ENCODE measurements at regions not wholly inside any gene's neighbourhood (a gene's known extent, or its start where the extent isn't known, plus 50 kb on each side); places are given as distances from the start of the nearest gene placed in this dataset.

GRCh38 chr1:221246628-221247415 is 367.6 kb downstream of the HLX start:
- ChIA-PET POLR2A (no interaction called here), CTCF (interaction anchor here (1.3 kb wide), 1 partner anchor 189 kb away, joined by 6 read pairs; no protein-coding TSS in a partner anchor)
- Histone ChIP-seq H3K27me3 (ENCODE audit: insufficient read depth) (no peaks in the 10 kb centered on the region), H3K27ac (ENCODE audit: low read depth in 2 of 2, low read length in 1 of 2) (no peak overlapping the region), H2AFZ (ENCODE audit: low read depth) (no peak overlapping the region), H3K9me2 (no peaks in the 10 kb centered on the region), H3K4me1 (ENCODE audit: control insufficient read depth in 1 of 2, insufficient read depth in 2 of 2, low read depth in 1 of 2, low read length in 1 of 2) (no peaks in the 10 kb centered on the region; a peak in 1 of 4 replicates), H3K79me2 (ENCODE audit: insufficient read depth) (no peaks in the 10 kb centered on the region), H3K9me3 (no peaks in the 10 kb centered on the region), H3F3A (replicated peaks; ENCODE audit: insufficient read depth) (no peaks in the 10 kb centered on the region), H3K9ac (no peak overlapping the region), H3K36me3 (replicated peaks in 1 of 2; ENCODE audit: control insufficient read depth in 1 of 2, insufficient read depth in 2 of 2, low read length in 1 of 2) (no peaks in the 10 kb centered on the region), H3K4me3 (ENCODE audit: low read depth in 2 of 2, low read length in 1 of 2) (no peak overlapping the region), H4K20me1 (ENCODE audit: insufficient read depth) (no peaks in the 10 kb centered on the region), H3K4me2 (no peak overlapping the region)
- WGBS (ENCODE audit: low lambda C conversion rate) = 92% methylated on average over 4 of the region's 4 CpGs
- TF ChIP-seq SIN3A (IDR thresholded peaks at IDR 0.05; ENCODE audit: borderline replicate concordance, low read depth, low read length) = no peak
- no peak for DNase-seq

GRCh38 chr1:221251580-221251979 is 372.3 kb downstream of the HLX start:
- no peak for DNase-seq
- Histone ChIP-seq H3K9me2 (no peaks in the 10 kb centered on the region), H3K9me3 (no peaks in the 10 kb centered on the region), H3K9ac (no peak overlapping the region), H3K27me3 (ENCODE audit: insufficient read depth) (no peaks in the 10 kb centered on the region), H3K4me3 (ENCODE audit: low read depth in 2 of 2, low read length in 1 of 2) (no peak overlapping the region), H2AFZ (ENCODE audit: low read depth) (no peak overlapping the region), H3F3A (replicated peaks; ENCODE audit: insufficient read depth) (no peaks in the 10 kb centered on the region), H3K27ac (ENCODE audit: low read depth in 2 of 2, low read length in 1 of 2) (no peak overlapping the region), H3K4me2 (no peak overlapping the region), H3K4me1 (ENCODE audit: control insufficient read depth in 1 of 2, insufficient read depth in 2 of 2, low read depth in 1 of 2, low read length in 1 of 2) (no peaks in the 10 kb centered on the region), H3K36me3 (replicated peaks in 1 of 2; ENCODE audit: control insufficient read depth in 1 of 2, insufficient read depth in 2 of 2, low read length in 1 of 2) (no peaks in the 10 kb centered on the region), H3K79me2 (ENCODE audit: insufficient read depth) (no peaks in the 10 kb centered on the region), H4K20me1 (ENCODE audit: insufficient read depth) (no peaks in the 10 kb centered on the region)
- TF ChIP-seq MAX (IDR thresholded peaks at IDR 0.05; ENCODE audit: low read depth) = no peak
- TF ChIP-seq NFIC (IDR thresholded peaks at IDR 0.05; ENCODE audit: borderline replicate concordance) = no peak
- no peak for TF ChIP-seq REST (IDR thresholded peaks at IDR 0.05; ENCODE audit: low read depth, low read length)
- 78% methylated on average over 2 of the region's 2 CpGs for WGBS (ENCODE audit: low lambda C conversion rate)
- ChIA-PET CTCF (interaction anchor here (1.0 to 1.6 kb wide), 2 partner anchors 12 kb away, joined by 7 to 8 read pairs; no protein-coding TSS in a partner anchor), POLR2A (no interaction called here)

GRCh38 chr1:221254813-221255212 is 375.6 kb downstream of the HLX start:
- no peak overlapping the region for H2AFZ ChIP-seq (ENCODE audit: low read depth)
- H3K4me2 ChIP-seq = no peak overlapping the region
- H3K36me3 ChIP-seq (replicated peaks in 1 of 2; ENCODE audit: control insufficient read depth in 1 of 2, insufficient read depth in 2 of 2, low read length in 1 of 2) = no peaks in the 10 kb centered on the region
- no peak for DNase-seq
- H3K4me3 ChIP-seq (ENCODE audit: low read depth in 2 of 2, low read length in 1 of 2) = no peak overlapping the region
- no peaks in the 10 kb centered on the region for H4K20me1 ChIP-seq (ENCODE audit: insufficient read depth)
- no peaks in the 10 kb centered on the region for H3K9me2 ChIP-seq
- H3F3A ChIP-seq (replicated peaks; ENCODE audit: insufficient read depth) = no peaks in the 10 kb centered on the region
- H3K9me3 ChIP-seq = no peaks in the 10 kb centered on the region
- ChIA-PET POLR2A (no interaction called here), CTCF (no interaction called here)
- H3K9ac ChIP-seq = no peak overlapping the region
- no peaks in the 10 kb centered on the region for H3K27me3 ChIP-seq (ENCODE audit: insufficient read depth)
- H3K4me1 ChIP-seq (ENCODE audit: control insufficient read depth in 1 of 2, insufficient read depth in 2 of 2, low read depth in 1 of 2, low read length in 1 of 2) = no peaks in the 10 kb centered on the region
- no peak overlapping the region for H3K27ac ChIP-seq (ENCODE audit: low read depth in 2 of 2, low read length in 1 of 2)
- H3K79me2 ChIP-seq (ENCODE audit: insufficient read depth) = no peaks in the 10 kb centered on the region
- TF ChIP-seq MEF2A (IDR thresholded peaks at IDR 0.05; ENCODE audit: borderline replicate concordance, low read depth) (no peak), ZBTB33 (IDR thresholded peaks at IDR 0.05; ENCODE audit: borderline replicate concordance, low read depth) (no peak), GABPA (IDR thresholded peaks at IDR 0.05; ENCODE audit: low read depth) (no peak), GATA2 (CRISPR knock-in tag; IDR thresholded peaks at IDR 0.05) (no peak), PBX3 (IDR thresholded peaks at IDR 0.05) (no peak), SMC3 (IDR thresholded peaks at IDR 0.05; ENCODE audit: low read depth, low read length) (no peak), FOSL2 (IDR thresholded peaks at IDR 0.05; ENCODE audit: borderline replicate concordance, low read depth) (no peak), RCOR1 (IDR thresholded peaks at IDR 0.05; ENCODE audit: low read length) (no peak)
